K562 (cell line): ENCODE measurements at regions not wholly inside any gene's neighbourhood (a gene's known extent, or its start where the extent isn't known, plus 50 kb on each side); places are given as distances from the start of the nearest gene placed in this dataset.

ENCODE experiments used
- ATAC-seq: fragments of 200-7000 bp; cut with Tn5 transposase; 3 replicates; pipeline ENCODE4 v1.9.1; 2020; ENCODE audit warnings: moderate library complexity
- BruUV-seq: library from RNA; stranded (reverse); fragments of 400-500 nt; replicated peaks from 2 replicates; lab custom pipeline; 2021; lab: Mats Ljungman, UMichigan
- CTCF ChIA-PET: fragments of 300-600 bp; formaldehyde crosslinking; extraction: SDS; loops from one replicate; lab custom pipeline; 2021; ENCODE audit warnings: low intra/inter-chr PET ratio; lab: Yijun Ruan, JAX
- POLR2A ChIA-PET: fragments of 300-600, 350-650 bp; sonication (Branson Sonifier 250); formaldehyde crosslinking; extraction: SDS; loops from one replicate; lab custom pipeline; 2021; ENCODE audit warnings: antibody characterized with exemption, inconsistent platforms; lab: Yijun Ruan, JAX
- DNase-seq, 4 experiments: peaks; one replicate each; pipeline versions ENCODE4 v3.0.0 to v3.0.0-alpha.2; 2011 to 2018; ENCODE audit warnings: low spot score in 3 of 4, mixed read lengths in 3 of 4; ENCODE audit errors: extremely low read depth in 1 of 4
- FAIRE-seq: peaks from 2 replicates; lab custom pipeline; 2011; peaks lifted over from hg19 to GRCh38; lab: Jason Lieb, UNC
- H2AFZ ChIP-seq: 2 replicates; pipeline ENCODE4 v1.6.0; 2011; ENCODE audit warnings: low read depth, low read length, control low read depth, inconsistent platforms
- H3K27ac ChIP-seq: fragments of 200-600 bp; 3 replicates; pipeline ENCODE4 v1.8.0; 2011; ENCODE audit warnings: low read depth, mild to moderate bottlenecking, control low read depth, inconsistent platforms, low read length, moderate library complexity, mixed read lengths; ENCODE audit errors: extremely low read depth
- H3K27me3 ChIP-seq, 2 experiments: fragments of 300-600 bp in 1 of 2; 2 replicates in 1 of 2; 3 replicates in 1 of 2; pipeline versions ENCODE4 v1.6.0 to v1.8.0; 2011; ENCODE audit warnings: inconsistent platforms in 2 of 2, low read length in 2 of 2, mild to moderate bottlenecking in 1 of 2, mixed read lengths in 1 of 2, moderate library complexity in 1 of 2; ENCODE audit not compliant: control insufficient read depth in 2 of 2, insufficient read depth in 2 of 2
- H3K36me3 ChIP-seq: fragments of 300-600 bp; 3 replicates; pipeline ENCODE4 v1.8.0; 2011; ENCODE audit warnings: mild to moderate bottlenecking, low read length, inconsistent platforms; ENCODE audit not compliant: control insufficient read depth, insufficient read depth
- H3K4me1 ChIP-seq, 2 experiments: fragments of 200-600 bp in 1 of 2; replicated peaks in 1 of 2; 2 replicates in 1 of 2; 3 replicates in 1 of 2; pipeline versions ENCODE4 v1.5.1 to v1.8.0; 2011; ENCODE audit warnings: inconsistent platforms in 2 of 2, low read length in 2 of 2, mild to moderate bottlenecking in 1 of 2, mixed read lengths in 1 of 2, moderate library complexity in 1 of 2; ENCODE audit not compliant: control insufficient read depth in 2 of 2, insufficient read depth in 2 of 2
- H3K4me2 ChIP-seq: 2 replicates; pipeline ENCODE4 v1.6.1; 2011; ENCODE audit warnings: low read length, control low read depth, inconsistent platforms, mixed read lengths; ENCODE audit not compliant: insufficient read depth
- H3K4me3 ChIP-seq: fragments of 200-600 bp; sonication (generic), shearing (Covaris generic); 2 replicates; pipeline ENCODE4 v1.5.1; 2016; ENCODE audit warnings: control low read depth, inconsistent platforms
- H3K79me2 ChIP-seq: fragments of 200-600 bp; 3 replicates; pipeline ENCODE4 v1.8.0; 2011; ENCODE audit warnings: low read length, inconsistent platforms; ENCODE audit not compliant: control insufficient read depth, insufficient read depth
- H3K9ac ChIP-seq, 2 experiments: 2 replicates each; pipeline versions ENCODE4 v1.6.0 to v1.6.1; 2011; ENCODE audit warnings: low read depth in 2 of 2, low read length in 2 of 2, control low read depth in 1 of 2, inconsistent platforms in 1 of 2, mild to moderate bottlenecking in 1 of 2, mixed read lengths in 1 of 2; ENCODE audit not compliant: insufficient read depth in 1 of 2
- H3K9me1 ChIP-seq: one replicate; pipeline ENCODE4 v1.6.0; 2011; ENCODE audit warnings: inconsistent platforms, mild to moderate bottlenecking, low read length, moderate library complexity; ENCODE audit not compliant: control insufficient read depth, insufficient read depth
- H3K9me3 ChIP-seq: replicated peaks from 2 replicates; pipeline ENCODE4 v1.5.1; 2011; ENCODE audit warnings: low read depth, low read length, inconsistent platforms; ENCODE audit not compliant: control insufficient read depth, insufficient read depth
- H4K20me1 ChIP-seq: replicated peaks from 2 replicates; pipeline ENCODE4 v1.6.1; 2011; ENCODE audit warnings: low read length, inconsistent platforms, mixed read lengths; ENCODE audit not compliant: control insufficient read depth, insufficient read depth
- BACH1 ChIP-seq: fragments of 200-800 bp; sonication (Bioruptor generic); IDR thresholded peaks from 2 replicates; pipeline ENCODE4 v1.6.1; 2016; ENCODE audit warnings: missing genetic modification characterization, missing compliant biosample characterization
- ESRRA ChIP-seq: fragments of 450-650 bp; IDR thresholded peaks from 2 replicates; pipeline ENCODE4 v1.6.1; 2014; ENCODE audit warnings: low read depth, mild to moderate bottlenecking, moderate library complexity, borderline replicate concordance
- FOS ChIP-seq: IDR thresholded peaks from 3 replicates; pipeline ENCODE4 v1.6.1; 2011; ENCODE audit not compliant: insufficient read length; ENCODE audit errors: extremely low read depth
- KAT8 ChIP-seq: fragments of 450-650 bp; IDR thresholded peaks from 2 replicates; pipeline ENCODE4 v1.6.1; 2016; ENCODE audit warnings: low read depth, mild to moderate bottlenecking
- MTF1 ChIP-seq: fragments of 250-450 bp; sonication (Bioruptor Pico); IDR thresholded peaks from 2 replicates; pipeline ENCODE4 v1.9.0; 2021; ENCODE audit warnings: moderate library complexity, mild to moderate bottlenecking, inconsistent platforms, borderline replicate concordance
- SNIP1 ChIP-seq: fragments of 450-650 bp; IDR thresholded peaks from 2 replicates; pipeline ENCODE4 v1.7.1; 2017; ENCODE audit warnings: low read depth, mild to moderate bottlenecking
- SOX6 ChIP-seq: fragments of 450-650 bp; IDR thresholded peaks from 2 replicates; pipeline ENCODE4 v1.6.1; 2014; ENCODE audit warnings: mild to moderate bottlenecking
- STAG1 ChIP-seq: sonication (generic); formaldehyde crosslinking; IDR thresholded peaks from 2 replicates; pipeline ENCODE4 v1.5.0; 2020; ENCODE audit warnings: missing genetic modification reagents, borderline replicate concordance
- ZBTB2 ChIP-seq: fragments of 450-650 bp; IDR thresholded peaks from 2 replicates; pipeline ENCODE4 v1.6.1; 2016; ENCODE audit warnings: antibody characterized with exemption
- ZNF282 ChIP-seq: sonication (generic); formaldehyde crosslinking; IDR thresholded peaks from 2 replicates; pipeline ENCODE4 v1.8.1; 2023; ENCODE audit warnings: missing genetic modification reagents
- ZNF316 ChIP-seq: fragments of 450-650 bp; IDR thresholded peaks from 2 replicates; pipeline ENCODE4 v1.6.1; 2016
- ZNF586 ChIP-seq: fragments of 450-650 bp; formaldehyde crosslinking; conservative IDR thresholded peaks from 2 replicates; pipeline ENCODE4 v1.4.0; 2020; ENCODE audit warnings: mild to moderate bottlenecking, moderate library complexity
- WGBS: fragments of 100-300 bp; shearing (Covaris generic); methylation state at CpG from one replicate; pipeline ENCODE4 v1.1.6; 2016; ENCODE audit warnings: low coverage, mixed read lengths; ENCODE audit not compliant: insufficient coverage; ENCODE audit errors: missing lambda C conversion rate; 5-methylcytosine and 5-hydroxymethylcytosine counted together
- in situ Hi-C: fragments of 300-500 bp; cut with MboI; formaldehyde crosslinking; loops from 4 replicates; pipeline ENCODE4 v1.15.0; 2018; ENCODE audit warnings: inconsistent platforms, mixed read lengths
- intact Hi-C: fragments of 100-400 bp; cut with micrococcal nuclease; formaldehyde crosslinking; loops from 2 replicates; pipeline ENCODE4 v1.14.2; 2022
- TF ChIP-seq, protein P1 (sequence below): fragments of 450-650 bp; IDR thresholded peaks from 2 replicates; pipeline ENCODE4 v1.6.1; 2018; ENCODE audit not compliant: partially characterized antibody

- H3K4me2 ChIP-seq, result no peak overlapping the region
- no peaks in the 10 kb centered on the region for H3K36me3 ChIP-seq
- DNase-seq (no peak), FAIRE-seq (no peak)
- H3K4me1 ChIP-seq, result no peaks in the 10 kb centered on the region
- H3K9ac ChIP-seq, result no peak overlapping the region
- no peaks in the 10 kb centered on the region for H3K79me2 ChIP-seq
- no peaks in the 10 kb centered on the region for H3K9me1 ChIP-seq
- no peaks in the 10 kb centered on the region for H3K27me3 ChIP-seq
- H4K20me1 ChIP-seq, result no peaks in the 10 kb centered on the region
- intact Hi-C loops, result no loop called here
- no peak overlapping the region for H2AFZ ChIP-seq
- TF ChIP-seq ZNF282 (CRISPR knock-in tag), result no peak
- TF ChIP-seq ZNF316, result peak; percentile 53; the same call in 1 of the 2 replicates
- TF ChIP-seq, all 486 proteins: peak for 1
- H3K9me3 ChIP-seq, result no peaks in the 10 kb centered on the region
- H3K4me3 ChIP-seq, result no peak overlapping the region
- H3K27ac ChIP-seq, result no peak overlapping the region
- no TSS peak for BruUV-seq
- in situ Hi-C loops, result no loop called here
- ChIA-PET CTCF (no interaction called here), POLR2A (no interaction called here)
- no peak for ATAC-seq
- WGBS, result 0% methylated on average over 1 of the region's 1 CpG
Observed at GRCh38 chr18:40338284-40338683, 1616.8 kb upstream of the PIK3C3 start.

GRCh38 chr18:40326985-40327384 lies 1628.0 kb upstream of the PIK3C3 start:
- no peak for FAIRE-seq
- CTCF ChIA-PET, result no interaction called here
- ATAC-seq, result no peak

More at GRCh38 chr18:40326985-40327384, 1628.0 kb upstream of the PIK3C3 start:
- Histone ChIP-seq H3K4me1 (no peaks in the 10 kb centered on the region), H3K9me1 (no peaks in the 10 kb centered on the region), H3K79me2 (no peaks in the 10 kb centered on the region), H3K9ac (no peak overlapping the region), H2AFZ (no peak overlapping the region), H3K9me3 (no peaks in the 10 kb centered on the region), H3K4me2 (no peak overlapping the region), H3K4me3 (no peak overlapping the region), H3K27me3 (no peaks in the 10 kb centered on the region), H3K36me3 (no peaks in the 10 kb centered on the region), H3K27ac (no peak overlapping the region), H4K20me1 (no peaks in the 10 kb centered on the region)
- WGBS, result 0% methylated on average over 6 of the region's 6 CpGs
- POLR2A ChIA-PET, result no interaction called here
- intact Hi-C loops (no loop called here), in situ Hi-C loops (no loop called here)
- no peak for DNase-seq
- BruUV-seq, result no TSS peak
- TF ChIP-seq SOX6 (no peak), FOS (no peak), KAT8 (no peak), MTF1 (no peak), ZNF586 (no peak), ZBTB2 (no peak), ESRRA (no peak), SNIP1 (no peak), STAG1 (CRISPR knock-in tag) (no peak), BACH1 (no peak)
- TF ChIP-seq, protein P1, sequence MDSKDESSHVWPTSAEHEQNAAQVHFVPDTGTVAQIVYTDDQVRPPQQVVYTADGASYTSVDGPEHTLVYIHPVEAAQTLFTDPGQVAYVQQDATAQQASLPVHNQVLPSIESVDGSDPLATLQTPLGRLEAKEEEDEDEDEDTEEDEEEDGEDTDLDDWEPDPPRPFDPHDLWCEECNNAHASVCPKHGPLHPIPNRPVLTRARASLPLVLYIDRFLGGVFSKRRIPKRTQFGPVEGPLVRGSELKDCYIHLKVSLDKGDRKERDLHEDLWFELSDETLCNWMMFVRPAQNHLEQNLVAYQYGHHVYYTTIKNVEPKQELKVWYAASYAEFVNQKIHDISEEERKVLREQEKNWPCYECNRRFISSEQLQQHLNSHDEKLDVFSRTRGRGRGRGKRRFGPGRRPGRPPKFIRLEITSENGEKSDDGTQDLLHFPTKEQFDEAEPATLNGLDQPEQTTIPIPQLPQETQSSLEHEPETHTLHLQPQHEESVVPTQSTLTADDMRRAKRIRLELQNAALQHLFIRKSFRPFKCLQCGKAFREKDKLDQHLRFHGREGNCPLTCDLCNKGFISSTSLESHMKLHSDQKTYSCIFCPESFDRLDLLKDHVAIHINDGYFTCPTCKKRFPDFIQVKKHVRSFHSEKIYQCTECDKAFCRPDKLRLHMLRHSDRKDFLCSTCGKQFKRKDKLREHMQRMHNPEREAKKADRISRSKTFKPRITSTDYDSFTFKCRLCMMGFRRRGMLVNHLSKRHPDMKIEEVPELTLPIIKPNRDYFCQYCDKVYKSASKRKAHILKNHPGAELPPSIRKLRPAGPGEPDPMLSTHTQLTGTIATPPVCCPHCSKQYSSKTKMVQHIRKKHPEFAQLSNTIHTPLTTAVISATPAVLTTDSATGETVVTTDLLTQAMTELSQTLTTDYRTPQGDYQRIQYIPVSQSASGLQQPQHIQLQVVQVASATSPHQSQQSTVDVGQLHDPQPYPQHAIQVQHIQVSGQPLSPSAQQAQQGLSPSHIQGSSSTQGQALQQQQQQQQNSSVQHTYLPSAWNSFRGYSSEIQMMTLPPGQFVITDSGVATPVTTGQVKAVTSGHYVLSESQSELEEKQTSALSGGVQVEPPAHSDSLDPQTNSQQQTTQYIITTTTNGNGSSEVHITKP, result no peak
